IPS-20b (cell line): ENCODE measurements at regions not wholly inside any gene's neighbourhood (a gene's known extent, or its start where the extent isn't known, plus 50 kb on each side); places are given as distances from the start of the nearest gene placed in this dataset.

ENCODE experiments used
- H3K27ac ChIP-seq: one replicate; pipeline ENCODE4 v1.5.1; 2013; ENCODE audit warnings: low read length
- H3K27me3 ChIP-seq: 2 replicates; pipeline ENCODE4 v1.6.1; 2013; ENCODE audit warnings: mild to moderate bottlenecking, low read length, inconsistent platforms; ENCODE audit not compliant: insufficient read depth
- H3K36me3 ChIP-seq: 2 replicates; pipeline ENCODE4 v1.6.1; 2013; ENCODE audit warnings: low read depth, mild to moderate bottlenecking, inconsistent platforms, low read length, moderate library complexity; ENCODE audit not compliant: insufficient read depth
- H3K4me1 ChIP-seq: 2 replicates; pipeline ENCODE4 v1.6.1; 2013; ENCODE audit warnings: mild to moderate bottlenecking, control low read depth, inconsistent platforms, low read length, moderate library complexity; ENCODE audit not compliant: insufficient read depth
- H3K4me3 ChIP-seq: 2 replicates; pipeline ENCODE4 v1.5.1; 2013; ENCODE audit warnings: mild to moderate bottlenecking, low read length, inconsistent platforms
- H3K9ac ChIP-seq: 2 replicates; pipeline ENCODE4 v1.6.1; 2013; ENCODE audit warnings: low read depth, mild to moderate bottlenecking, inconsistent platforms, low read length, moderate library complexity
- H3K9me3 ChIP-seq: 2 replicates; pipeline ENCODE4 v1.6.1; 2013; ENCODE audit warnings: mild to moderate bottlenecking, low read depth, low read length, inconsistent platforms; ENCODE audit not compliant: insufficient read depth

GRCh38 chr14:61226015-61226654, 55.0 kb downstream of the TMEM30B start:
- Histone ChIP-seq H3K4me1 (no peaks in the 10 kb centered on the region; the same call in 1 of the 2 replicates), H3K9ac (no peak overlapping the region), H3K9me3 (no peaks in the 10 kb centered on the region), H3K4me3 (no peak overlapping the region), H3K36me3 (no peaks in the 10 kb centered on the region), H3K27ac (no peak overlapping the region), H3K27me3 (no peaks in the 10 kb centered on the region)

- H3K27me3 ChIP-seq, result no peaks in the 10 kb centered on the region
- no peaks in the 10 kb centered on the region for H3K9me3 ChIP-seq
- H3K4me3 ChIP-seq, result no peak overlapping the region
- H3K9ac ChIP-seq, result no peak overlapping the region
- no peaks in the 10 kb centered on the region; the same call in 1 of the 2 replicates for H3K4me1 ChIP-seq
- H3K36me3 ChIP-seq, result no peaks in the 10 kb centered on the region
- no peak overlapping the region for H3K27ac ChIP-seq
Observed at GRCh38 chr14:61225344-61225743, 55.8 kb downstream of the TMEM30B start.

GRCh38 chr14:61223552-61223951, 57.6 kb downstream of the TMEM30B start:
- H3K27ac ChIP-seq, result no peak overlapping the region
- no peaks in the 10 kb centered on the region for H3K27me3 ChIP-seq
- no peak overlapping the region for H3K9ac ChIP-seq
- H3K36me3 ChIP-seq, result no peaks in the 10 kb centered on the region
- H3K9me3 ChIP-seq, result no peaks in the 10 kb centered on the region
- H3K4me1 ChIP-seq, result peaks cover 2% of the 10 kb centered on the region; the same call in 1 of the 2 replicates
- H3K4me3 ChIP-seq, result no peak overlapping the region

- no peak overlapping the region for H3K4me3 ChIP-seq
- H3K27me3 ChIP-seq, result no peaks in the 10 kb centered on the region
- peaks cover 5% of the 10 kb centered on the region; the same call in 1 of the 2 replicates for H3K4me1 ChIP-seq
- no peak overlapping the region for H3K9ac ChIP-seq
- no peak overlapping the region for H3K27ac ChIP-seq
- H3K36me3 ChIP-seq, result no peaks in the 10 kb centered on the region
- no peaks in the 10 kb centered on the region for H3K9me3 ChIP-seq
Observed at GRCh38 chr14:61222388-61222787, 58.8 kb downstream of the TMEM30B start.

GRCh38 chr14:61221906-61222305, 59.2 kb downstream of the TMEM30B start:
- no peaks in the 10 kb centered on the region for H3K9me3 ChIP-seq
- H3K27me3 ChIP-seq, result no peaks in the 10 kb centered on the region
- H3K27ac ChIP-seq, result no peak overlapping the region
- H3K4me1 ChIP-seq, result peaks cover 5% of the 10 kb centered on the region; the same call in 1 of the 2 replicates
- no peak overlapping the region for H3K9ac ChIP-seq
- H3K36me3 ChIP-seq, result no peaks in the 10 kb centered on the region
- H3K4me3 ChIP-seq, result no peak overlapping the region

GRCh38 chr14:61219673-61220072, 61.5 kb downstream of the TMEM30B start:
- no peaks in the 10 kb centered on the region for H3K27me3 ChIP-seq
- H3K4me1 ChIP-seq, result peaks cover 5% of the 10 kb centered on the region; the same call in 1 of the 2 replicates
- H3K9ac ChIP-seq, result no peak overlapping the region
- no peak overlapping the region for H3K4me3 ChIP-seq
- H3K36me3 ChIP-seq, result no peaks in the 10 kb centered on the region
- H3K9me3 ChIP-seq, result no peaks in the 10 kb centered on the region
- H3K27ac ChIP-seq, result no peak overlapping the region

GRCh38 chr14:61219256-61219655, 61.9 kb downstream of the TMEM30B start:
- Histone ChIP-seq H3K36me3 (no peaks in the 10 kb centered on the region), H3K9me3 (no peaks in the 10 kb centered on the region), H3K27ac (no peak overlapping the region), H3K4me3 (no peak overlapping the region), H3K9ac (no peak overlapping the region), H3K4me1 (peaks cover 5% of the 10 kb centered on the region; the same call in 1 of the 2 replicates), H3K27me3 (no peaks in the 10 kb centered on the region)

GRCh38 chr14:61218767-61219166, 62.4 kb downstream of the TMEM30B start:
- Histone ChIP-seq H3K4me3 (no peak overlapping the region), H3K36me3 (no peaks in the 10 kb centered on the region), H3K27ac (no peak overlapping the region), H3K27me3 (no peaks in the 10 kb centered on the region), H3K9ac (no peak overlapping the region), H3K9me3 (no peaks in the 10 kb centered on the region), H3K4me1 (peaks cover 5% of the 10 kb centered on the region; the same call in 1 of the 2 replicates)

GRCh38 chr14:61218157-61218556, 63.0 kb downstream of the TMEM30B start:
- Histone ChIP-seq H3K9ac (no peak overlapping the region), H3K36me3 (no peaks in the 10 kb centered on the region), H3K27ac (no peak overlapping the region), H3K9me3 (no peaks in the 10 kb centered on the region), H3K27me3 (no peaks in the 10 kb centered on the region), H3K4me3 (no peak overlapping the region), H3K4me1 (peaks cover 5% of the 10 kb centered on the region; the same call in 1 of the 2 replicates)

GRCh38 chr14:61217516-61217915, 63.6 kb downstream of the TMEM30B start:
- H3K9ac ChIP-seq, result no peak overlapping the region
- peaks cover 5% of the 10 kb centered on the region; the same call in 1 of the 2 replicates for H3K4me1 ChIP-seq
- H3K4me3 ChIP-seq, result no peak overlapping the region
- no peak overlapping the region for H3K27ac ChIP-seq
- no peaks in the 10 kb centered on the region for H3K9me3 ChIP-seq
- no peaks in the 10 kb centered on the region for H3K36me3 ChIP-seq
- H3K27me3 ChIP-seq, result no peaks in the 10 kb centered on the region

GRCh38 chr14:61215222-61216020, 65.7 kb downstream of the TMEM30B start:
- no peak overlapping the region for H3K27ac ChIP-seq
- no peak overlapping the region for H3K9ac ChIP-seq
- no peaks in the 10 kb centered on the region for H3K27me3 ChIP-seq
- no peaks in the 10 kb centered on the region for H3K36me3 ChIP-seq
- peaks cover 5% of the 10 kb centered on the region; the same call in 1 of the 2 replicates for H3K4me1 ChIP-seq
- no peak overlapping the region for H3K4me3 ChIP-seq
- no peaks in the 10 kb centered on the region for H3K9me3 ChIP-seq

GRCh38 chr14:61213920-61214319, 67.2 kb downstream of the TMEM30B start:
- no peaks in the 10 kb centered on the region for H3K36me3 ChIP-seq
- no peaks in the 10 kb centered on the region for H3K27me3 ChIP-seq
- H3K4me3 ChIP-seq, result no peak overlapping the region
- H3K9me3 ChIP-seq, result no peaks in the 10 kb centered on the region
- no peak overlapping the region for H3K27ac ChIP-seq
- H3K4me1 ChIP-seq, result peaks cover 5% of the 10 kb centered on the region; the same call in 1 of the 2 replicates
- no peak overlapping the region for H3K9ac ChIP-seq
